CD14-positive monocyte (primary cell): ENCODE measurements at regions not wholly inside any gene's neighbourhood (a gene's known extent, or its start where the extent isn't known, plus 50 kb on each side); places are given as distances from the start of the nearest gene placed in this dataset.
A peak's percentile ranks its signal among the peaks of the same experiment; 100 is the strongest.
"Not testable (repeated sequence)": the region's sequence is repeated elsewhere in the genome, so short reads cannot be mapped to it uniquely, and the experiment has no call there.

Source experiments
- DNase-seq, 3 donors: peaks; one replicate each; pipeline ENCODE4 v3.0.0-alpha.2; 2011 to 2022
- H2AFZ ChIP-seq: 2 replicates; pipeline ENCODE4 v1.6.0; 2012; ENCODE audit warnings: mild to moderate bottlenecking, low read depth, low read length, inconsistent platforms; ENCODE audit not compliant: insufficient read depth, poor library complexity, severe bottlenecking
- H3K27ac ChIP-seq, 2 donors: 1 replicate in 1 of 2; 2 replicates in 1 of 2; pipeline ENCODE4 v1.5.1; 2012 to 2013; ENCODE audit warnings: low read length in 2 of 2, control low read depth in 1 of 2, inconsistent platforms in 1 of 2, low read depth in 1 of 2, mild to moderate bottlenecking in 1 of 2
- H3K27me3 ChIP-seq, 2 donors: one replicate each; pipeline versions ENCODE4 v1.6.0 to v1.6.1; 2011 to 2013; ENCODE audit warnings: low read length in 2 of 2; ENCODE audit not compliant: control insufficient read depth in 2 of 2, insufficient read depth in 2 of 2
- H3K36me3 ChIP-seq, 2 donors: replicated peaks in 1 of 2; 1 replicate in 1 of 2; 2 replicates in 1 of 2; pipeline versions ENCODE4 v1.5.1 to v1.6.1; 2012 to 2013; ENCODE audit warnings: low read length in 2 of 2, control low read depth in 1 of 2, inconsistent platforms in 1 of 2, mild to moderate bottlenecking in 1 of 2; ENCODE audit not compliant: insufficient read depth in 2 of 2, control insufficient read depth in 1 of 2
- H3K4me1 ChIP-seq, 2 donors: 1 replicate in 1 of 2; 2 replicates in 1 of 2; pipeline versions ENCODE4 v1.5.1 to v1.6.1; 2012 to 2013; ENCODE audit warnings: low read length in 2 of 2, control low read depth in 1 of 2, inconsistent platforms in 1 of 2, mild to moderate bottlenecking in 1 of 2, moderate library complexity in 1 of 2; ENCODE audit not compliant: insufficient read depth in 2 of 2, control insufficient read depth in 1 of 2
- H3K4me2 ChIP-seq: replicated peaks from 2 replicates; pipeline ENCODE3; 2012; ENCODE audit warnings: low read length, moderate library complexity, mild to moderate bottlenecking; ENCODE audit not compliant: poor library complexity, severe bottlenecking; ENCODE audit errors: extremely low read depth
- H3K4me3 ChIP-seq, 3 experiments: fragments of 200-600 bp in 1 of 3; sonication (generic) in 1 of 3; replicated peaks in 1 of 3; 1 replicate in 2 of 3; 2 replicates in 1 of 3; pipeline ENCODE4 v1.5.1; 2011 to 2013; ENCODE audit warnings: low read length in 3 of 3, mild to moderate bottlenecking in 3 of 3, control low read depth in 2 of 3, low read depth in 2 of 3, inconsistent platforms in 1 of 3, moderate library complexity in 1 of 3
- H3K79me2 ChIP-seq: 2 replicates; pipeline ENCODE4 v1.6.0; 2012; ENCODE audit warnings: mild to moderate bottlenecking, control low read depth, inconsistent platforms, low read length, moderate library complexity; ENCODE audit not compliant: insufficient read depth
- H3K9ac ChIP-seq: 2 replicates; pipeline ENCODE4 v1.6.0; 2017; ENCODE audit warnings: low read length, mild to moderate bottlenecking; ENCODE audit not compliant: insufficient read depth, poor library complexity, severe bottlenecking
- H3K9me3 ChIP-seq, 2 donors: replicated peaks in 1 of 2; 1 replicate in 1 of 2; 2 replicates in 1 of 2; pipeline versions ENCODE4 v1.5.1 to v1.6.1; 2012 to 2013; ENCODE audit warnings: low read length in 2 of 2, control low read depth in 1 of 2; ENCODE audit not compliant: control insufficient read depth in 1 of 2, insufficient read depth in 1 of 2
- H4K20me1 ChIP-seq: 2 replicates; pipeline ENCODE4 v1.6.0; 2012; ENCODE audit warnings: mild to moderate bottlenecking, low read length, control low read depth, moderate library complexity; ENCODE audit not compliant: insufficient read depth
- H3K27ac Mint-ChIP-seq, 7 donors: one replicate each; pipeline ENCODE4 v1.8.0; 2020; ENCODE audit warnings: mild to moderate bottlenecking in 7 of 7, mixed read lengths in 7 of 7, moderate library complexity in 6 of 7, inconsistent platforms in 2 of 7
- H3K27me3 Mint-ChIP-seq, 3 donors: one replicate each; pipeline ENCODE4 v1.8.0; 2021 to 2022; ENCODE audit warnings: low read depth in 3 of 3, mild to moderate bottlenecking in 3 of 3, mixed read lengths in 3 of 3, moderate library complexity in 3 of 3, inconsistent platforms in 1 of 3
- H3K36me3 Mint-ChIP-seq, 2 donors: one replicate each; pipeline ENCODE4 v1.8.0; 2020; ENCODE audit warnings: mixed read lengths in 2 of 2, inconsistent platforms in 1 of 2, mild to moderate bottlenecking in 1 of 2
- H3K4me1 Mint-ChIP-seq: one replicate; pipeline ENCODE4 v1.8.0; 2020; ENCODE audit warnings: mild to moderate bottlenecking, mixed read lengths
- H3K4me3 Mint-ChIP-seq, 2 donors: one replicate each; pipeline ENCODE4 v1.8.0; 2020; ENCODE audit warnings: mild to moderate bottlenecking in 2 of 2, mixed read lengths in 2 of 2, moderate library complexity in 1 of 2
- H3K9me3 Mint-ChIP-seq, 7 donors: one replicate each; pipeline ENCODE4 v1.8.0; 2020 to 2022; ENCODE audit warnings: mixed read lengths in 7 of 7, mild to moderate bottlenecking in 6 of 7, moderate library complexity in 6 of 7, inconsistent platforms in 2 of 7
- CTCF ChIP-seq: fragments of 200-600 bp; IDR thresholded peaks from one replicate; pipeline ENCODE4 v1.8.0; 2022; ENCODE audit warnings: antibody characterized with exemption, mild to moderate bottlenecking
- WGBS: methylation state at CpG from one replicate; pipeline ENCODE4 v1.1.5; 2013; ENCODE audit warnings: missing lambda C conversion rate; ENCODE audit not compliant: insufficient coverage; 5-methylcytosine and 5-hydroxymethylcytosine counted together
- intact Hi-C, 2 donors: fragments of 100-400 bp; cut with micrococcal nuclease; formaldehyde crosslinking; loops; one replicate each; pipeline versions ENCODE4 v1.15.0 to v1.15.1; 2023

DNA sequence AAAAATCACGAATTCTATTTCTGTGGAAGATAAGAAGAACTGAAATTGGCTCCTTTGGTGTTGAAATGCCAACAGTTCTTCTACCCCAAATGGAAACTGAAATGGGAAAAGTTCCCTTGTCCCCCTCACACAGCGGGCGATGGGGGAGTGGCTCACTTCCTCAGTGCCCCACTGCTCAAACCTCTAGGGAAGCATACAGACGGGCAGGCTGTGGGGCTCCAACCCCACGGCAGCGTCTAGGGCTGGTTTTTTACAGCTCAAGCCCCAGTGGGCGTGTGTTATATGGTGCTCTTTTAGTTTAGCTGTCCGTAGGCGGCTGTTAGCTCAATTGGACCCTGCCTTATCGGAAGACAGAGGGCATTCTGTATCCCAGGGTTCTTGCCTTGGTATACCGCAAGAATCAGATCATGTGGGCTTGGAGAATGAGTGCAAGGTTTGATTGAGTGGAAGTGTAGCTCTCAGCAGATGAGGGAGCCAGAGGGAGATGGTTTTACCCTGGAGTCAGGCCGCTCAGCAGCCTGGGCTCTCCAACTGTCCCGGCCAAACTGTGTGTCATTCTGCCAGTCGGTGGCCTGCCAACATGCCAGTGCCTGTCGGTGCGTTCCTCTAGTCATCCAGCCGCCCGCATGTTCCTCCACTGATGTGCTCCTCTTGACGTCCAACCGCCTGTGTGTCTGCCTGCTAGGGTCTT is 166.3 kb upstream of the ZNF608 start:
- no peak for TF ChIP-seq CTCF
- H3K4me1 Mint-ChIP-seq = peaks cover 44% of the 10 kb centered on the region
- 83% methylated on average over 14 of the region's 20 CpGs for WGBS
- intact Hi-C loops = loop anchor here in 1 of 2 donors (10.0 kb wide), 1 partner anchor 58 kb away; no protein-coding TSS in a partner anchor
- no peaks in the 10 kb centered on the region for H4K20me1 ChIP-seq
- no peaks in the 10 kb centered on the region for H3K27me3 ChIP-seq
- H3K9me3 Mint-ChIP-seq = peaks cover 0 to 6% (median 3%) of the 10 kb centered on the region in 7 donors
- H3K27ac ChIP-seq = peak overlapping the region in 1 of 2 donors; percentile 3
- H3K36me3 Mint-ChIP-seq = peaks cover 0 to 3% of the 10 kb centered on the region in 2 donors
- no peak overlapping the region for H3K9ac ChIP-seq
- H3K79me2 ChIP-seq = no peaks in the 10 kb centered on the region
- peak overlapping the region in 1 of 3 experiments; percentile 62 for H3K4me3 ChIP-seq
- H2AFZ ChIP-seq = peak overlapping the region; percentile 42
- H3K27ac Mint-ChIP-seq = peak overlapping the region in 3 of 7 donors; percentile 62 to 68 (median 65)
- H3K27me3 Mint-ChIP-seq = peaks cover 0 to 2% (median 1%) of the 10 kb centered on the region in 3 donors
- peak overlapping the region; percentile 68 to 87 for H3K4me3 Mint-ChIP-seq
- H3K4me2 ChIP-seq = peak overlapping the region; percentile 74
- DNase-seq = peak in 2 of 3 donors; percentile 16 to 45
- H3K9me3 ChIP-seq = no peaks in the 10 kb centered on the region
- H3K4me1 ChIP-seq = peaks cover 27 to 36% of the 10 kb centered on the region in 2 donors
- no peaks in the 10 kb centered on the region for H3K36me3 ChIP-seq

GRCh38 chr5:124913329-124913653 is 166.9 kb upstream of the ZNF608 start:
- no peaks in the 10 kb centered on the region for H3K79me2 ChIP-seq
- H3K4me1 ChIP-seq = peaks cover 27 to 38% of the 10 kb centered on the region in 2 donors
- peak overlapping the region in 1 of 3 experiments; percentile 62 for H3K4me3 ChIP-seq
- TF ChIP-seq CTCF = no peak
- Mint-ChIP-seq H3K4me3 (peak overlapping the region; percentile 68 to 87), H3K36me3 (peaks cover 0 to 3% of the 10 kb centered on the region in 2 donors), H3K4me1 (peaks cover 44% of the 10 kb centered on the region), H3K9me3 (peaks cover 0 to 6% (median 3%) of the 10 kb centered on the region in 7 donors), H3K27me3 (peaks cover 0 to 2% (median 1%) of the 10 kb centered on the region in 3 donors), H3K27ac (peak overlapping the region in 1 of 7 donors; percentile 18)
- no peak overlapping the region for H3K9ac ChIP-seq
- H3K9me3 ChIP-seq = no peaks in the 10 kb centered on the region
- no peak overlapping the region for H2AFZ ChIP-seq
- 75% methylated on average over 2 of the region's 2 CpGs for WGBS
- intact Hi-C loops = loop anchor here in 1 of 2 donors (10.0 kb wide), 1 partner anchor 58 kb away; no protein-coding TSS in a partner anchor
- no peaks in the 10 kb centered on the region for H3K27me3 ChIP-seq
- no peak for DNase-seq
- H4K20me1 ChIP-seq = no peaks in the 10 kb centered on the region
- H3K36me3 ChIP-seq = no peaks in the 10 kb centered on the region
- no peak overlapping the region for H3K4me2 ChIP-seq
- H3K27ac ChIP-seq = no peak overlapping the region

DNA sequence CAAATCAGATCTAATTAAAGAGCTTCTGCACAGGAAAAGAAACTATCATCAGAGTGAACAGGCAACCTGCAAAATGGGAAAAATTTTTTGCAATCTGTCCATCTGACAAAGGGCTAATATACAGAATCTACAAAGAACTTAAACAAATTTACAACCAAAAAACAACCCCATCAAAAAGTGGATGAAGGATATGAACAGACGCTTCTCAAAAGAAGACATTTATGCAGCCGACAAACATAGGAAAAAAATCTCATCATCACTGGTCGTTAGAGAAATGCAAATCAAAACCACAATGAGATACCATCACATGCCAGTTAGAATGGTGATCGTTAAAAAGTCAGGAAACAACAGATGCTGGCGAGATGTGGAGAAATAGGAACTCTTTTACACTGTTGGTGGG is 169.9 kb upstream of the ZNF608 start:
- not testable (repeated sequence) for H3K27me3 ChIP-seq, H4K20me1 ChIP-seq, H3K4me3 Mint-ChIP-seq, DNase-seq, H3K79me2 ChIP-seq, H3K27ac Mint-ChIP-seq, H3K4me3 ChIP-seq, H3K27me3 Mint-ChIP-seq, H3K27ac ChIP-seq, H3K9ac ChIP-seq, H2AFZ ChIP-seq, H3K4me2 ChIP-seq, H3K36me3 ChIP-seq, H3K9me3 ChIP-seq, H3K9me3 Mint-ChIP-seq, H3K36me3 Mint-ChIP-seq
- peaks cover 43% of the 10 kb centered on the region for H3K4me1 Mint-ChIP-seq
- intact Hi-C loops = loop anchor here in 1 of 2 donors (10.0 kb wide), 1 partner anchor 62 kb away; no protein-coding TSS in a partner anchor
- H3K4me1 ChIP-seq = peaks cover 45 to 55% of the 10 kb centered on the region in 2 donors
- WGBS = no CpG with 5 or more reads among the region's 5 CpGs
